Islet of Langerhans (tissue), 1 donor: ENCODE measurements at regions not wholly inside any gene's neighbourhood (a gene's known extent, or its start where the extent isn't known, plus 50 kb on each side); places are given as distances from the start of the nearest gene placed in this dataset.
A peak's percentile ranks its signal among the peaks of the same experiment; 100 is the strongest.

Source experiments
- FAIRE-seq: peaks from one replicate; lab custom pipeline; 2011; peaks lifted over from hg19 to GRCh38; lab: Jason Lieb, UNC

DNA sequence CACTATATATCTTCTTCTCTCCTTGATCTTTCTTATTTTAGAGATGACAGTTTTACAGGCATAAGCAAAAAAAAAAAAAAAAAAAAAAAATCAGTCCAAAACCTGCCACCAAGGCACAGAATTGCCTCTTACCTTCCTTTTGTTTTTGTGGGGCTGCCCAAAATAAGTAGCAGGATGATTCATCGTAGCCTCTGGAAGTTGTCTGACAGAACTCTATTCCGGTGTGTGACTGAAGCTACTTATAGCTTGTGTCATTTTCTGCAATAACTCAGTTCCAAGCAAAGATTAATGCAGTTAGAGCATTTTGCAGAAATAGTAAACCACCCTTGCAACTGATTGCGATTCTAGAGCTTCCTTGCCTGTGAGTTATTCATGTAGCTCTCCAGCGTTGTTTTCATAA is 186.8 kb downstream of the KIF2B start:
- FAIRE-seq: no peak

GRCh38 chr17:54013072-54013471 is 190.3 kb downstream of the KIF2B start:
- no peak for FAIRE-seq

DNA sequence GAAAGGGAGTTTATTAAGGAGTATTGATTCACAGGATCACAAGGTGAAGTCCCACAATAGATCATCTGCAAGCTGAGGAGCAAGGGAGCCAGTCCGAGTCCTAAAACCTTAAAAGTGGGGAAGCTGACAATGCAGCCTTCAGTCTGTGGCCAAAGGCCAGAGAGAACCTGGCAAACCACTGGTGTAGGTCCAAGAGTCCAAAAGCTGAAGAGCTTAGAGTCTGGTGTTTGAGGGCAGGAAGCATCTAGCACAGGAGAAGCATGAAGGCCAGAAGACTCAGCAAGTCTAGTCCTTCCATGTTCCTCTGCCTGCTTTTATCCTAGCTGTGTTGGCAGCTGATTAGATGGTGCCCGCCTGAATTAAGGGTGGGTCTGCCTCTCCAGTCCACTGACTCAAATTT is 193.0 kb downstream of the KIF2B start:
- no peak for FAIRE-seq

DNA sequence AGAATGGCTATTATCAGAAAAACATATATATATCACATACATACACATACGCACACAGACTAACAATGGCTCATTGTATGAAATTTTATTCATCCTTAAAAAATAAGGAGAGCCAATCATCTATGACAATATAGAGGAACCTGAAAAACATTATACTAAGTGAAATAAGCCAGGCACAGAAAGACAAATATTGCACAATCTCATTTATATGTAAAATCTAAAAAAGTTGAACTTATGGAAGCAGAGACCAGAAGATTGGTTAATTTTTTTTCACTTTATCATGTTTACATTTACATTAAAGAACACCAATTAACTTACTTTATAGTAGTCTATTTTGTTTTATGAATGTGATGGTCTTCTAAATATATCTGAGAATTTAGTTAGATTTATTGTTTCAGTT is 198.7 kb downstream of the KIF2B start:
- no peak for FAIRE-seq

DNA sequence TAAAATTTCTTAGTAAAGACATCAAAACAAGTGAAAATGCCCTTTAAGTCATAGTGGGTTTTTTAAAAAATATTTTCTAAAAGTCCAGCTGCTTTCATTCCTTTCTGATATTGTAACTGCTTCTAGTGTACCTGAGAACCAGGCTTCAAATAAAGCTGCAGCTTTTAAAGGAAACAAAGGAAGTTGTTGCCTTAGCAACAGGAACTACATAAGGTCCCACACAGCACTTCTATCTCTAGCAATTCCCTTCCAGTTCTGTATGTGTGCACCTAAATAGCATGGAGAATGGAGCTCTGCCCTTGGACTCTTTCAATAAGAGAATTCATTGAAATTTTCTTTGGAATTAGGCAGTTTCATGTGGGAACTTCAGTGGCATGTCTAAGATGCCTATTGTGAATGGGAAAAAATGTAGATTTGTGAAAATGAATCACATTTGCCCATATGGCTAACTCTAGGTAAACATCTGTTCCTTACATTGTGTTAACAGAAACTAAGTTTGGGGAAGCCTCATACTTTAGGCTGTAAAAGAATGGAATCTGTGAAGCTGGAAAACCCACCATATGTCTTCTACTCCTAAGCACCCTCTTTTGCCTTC is 206.4 kb downstream of the KIF2B start:
- no peak for FAIRE-seq

DNA sequence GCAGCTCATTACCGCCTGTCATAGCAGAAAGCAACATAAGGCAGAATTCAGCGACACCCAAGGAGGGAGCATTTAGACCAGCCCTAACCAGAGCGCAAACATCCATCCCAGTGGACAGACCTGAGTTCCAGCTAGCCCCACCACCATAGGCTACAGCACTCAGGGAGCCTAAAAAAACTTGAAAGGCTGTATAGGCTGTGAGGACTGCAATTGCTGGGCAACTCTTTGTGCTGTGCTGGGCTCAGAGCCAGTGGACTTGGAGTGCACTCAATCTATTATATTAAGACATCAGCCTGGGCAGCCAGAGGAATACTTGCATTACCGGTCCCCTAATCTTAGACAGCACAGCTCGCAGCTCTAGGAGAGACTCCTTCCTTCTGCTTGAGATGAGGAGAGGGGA is 207.3 kb downstream of the KIF2B start:
- FAIRE-seq: no peak

DNA sequence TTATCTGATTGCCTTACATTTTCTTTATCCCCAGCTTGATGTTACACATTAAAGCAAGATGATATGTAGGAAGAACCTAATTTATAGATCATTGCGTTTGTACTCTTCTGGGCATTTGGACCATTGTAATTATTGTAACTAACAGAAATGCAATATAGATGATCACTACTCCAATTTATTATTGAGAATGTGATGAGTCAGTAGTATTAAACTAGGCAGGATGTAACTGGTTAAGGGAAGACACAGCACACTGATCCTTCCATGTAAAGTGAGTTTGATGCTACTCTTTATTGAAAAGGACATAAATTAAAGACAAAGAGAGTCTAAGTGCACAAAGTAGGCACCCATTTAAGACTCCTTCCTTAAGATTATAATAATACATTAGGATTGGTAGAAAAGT is 223.8 kb downstream of the KIF2B start:
- FAIRE-seq: no peak

- FAIRE-seq: no peak
These were observed 240.9 kb downstream of the KIF2B start for GRCh38 chr17:54063639-54064038.

GRCh38 chr17:54085020-54085419 is 262.3 kb downstream of the KIF2B start:
- no peak for FAIRE-seq

GRCh38 chr17:54085934-54086333 is 263.2 kb downstream of the KIF2B start:
- no peak for FAIRE-seq

- no peak for FAIRE-seq
These were observed 273.5 kb downstream of the KIF2B start for GRCh38 chr17:54096216-54096615.

GRCh38 chr17:54099221-54099620 is 276.5 kb downstream of the KIF2B start:
- FAIRE-seq: no peak

- no peak for FAIRE-seq
These were observed 279.5 kb downstream of the KIF2B start for GRCh38 chr17:54102246-54102645.

GRCh38 chr17:54111576-54111975 is 288.8 kb downstream of the KIF2B start:
- no peak for FAIRE-seq

- FAIRE-seq: no peak
These were observed 294.7 kb downstream of the KIF2B start for GRCh38 chr17:54117452-54117851.

GRCh38 chr17:54124456-54124855 is 301.7 kb downstream of the KIF2B start:
- FAIRE-seq: no peak

- FAIRE-seq: no peak
These were observed 330.7 kb downstream of the KIF2B start for GRCh38 chr17:54153423-54153822.

DNA sequence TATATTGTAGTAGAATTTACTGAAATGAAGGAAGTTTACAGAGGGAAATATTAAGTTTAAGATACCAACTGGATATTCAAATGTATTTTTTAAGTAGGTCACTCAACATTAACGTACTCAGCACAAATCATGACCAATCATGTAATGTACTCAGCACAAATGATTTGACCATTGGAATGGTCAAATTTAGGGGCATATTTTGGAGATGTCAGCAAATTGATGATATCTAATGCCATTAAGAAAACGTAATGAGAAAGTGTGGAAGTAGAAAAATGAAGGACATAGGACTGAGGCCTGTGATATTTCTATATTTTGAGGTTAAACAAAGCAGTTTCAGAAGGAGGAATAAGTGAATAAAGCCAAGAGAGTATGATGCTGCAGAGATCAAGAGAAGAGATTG is 334.8 kb downstream of the KIF2B start:
- no peak for FAIRE-seq

DNA sequence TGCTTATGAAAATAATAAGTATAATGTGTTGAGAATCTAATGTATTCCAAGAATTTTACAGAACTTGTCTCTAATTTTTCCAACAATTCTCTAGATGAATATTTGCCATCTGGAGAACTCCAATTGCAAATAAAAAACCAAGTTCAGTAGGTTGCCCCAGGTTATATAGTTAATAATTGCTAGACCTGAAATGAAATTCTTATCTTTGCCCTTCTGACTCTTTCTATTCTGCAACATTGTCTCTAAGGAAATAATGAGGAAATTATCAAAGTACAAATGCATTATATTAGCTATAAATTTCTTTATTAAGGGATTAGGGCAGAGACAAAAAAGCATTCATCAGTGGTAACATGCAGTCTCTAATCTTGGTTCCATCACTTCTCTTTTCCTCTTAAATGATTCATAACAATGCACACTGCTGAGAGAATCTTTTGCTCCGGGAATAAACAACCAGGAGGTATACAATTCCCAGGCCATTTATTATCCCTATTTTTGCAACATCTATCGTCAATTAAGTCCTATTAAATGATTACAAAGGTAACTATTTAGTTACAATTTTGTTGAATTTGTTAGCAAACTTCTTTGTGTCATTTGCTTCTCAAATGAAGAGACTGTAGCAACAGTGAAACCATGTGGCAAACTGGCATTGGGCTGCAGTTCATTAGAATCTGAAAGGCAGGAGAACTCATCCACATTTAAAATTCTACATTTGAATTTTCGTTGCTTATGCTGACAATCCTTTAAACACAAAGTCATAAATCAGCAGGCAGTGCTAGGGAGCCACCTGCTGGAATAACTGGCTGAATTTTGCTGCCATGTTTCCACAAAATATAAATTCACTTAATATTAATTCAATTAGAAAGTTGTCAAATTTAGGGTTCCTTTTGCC is 349.6 kb downstream of the KIF2B start:
- peak; percentile 93 for FAIRE-seq

DNA sequence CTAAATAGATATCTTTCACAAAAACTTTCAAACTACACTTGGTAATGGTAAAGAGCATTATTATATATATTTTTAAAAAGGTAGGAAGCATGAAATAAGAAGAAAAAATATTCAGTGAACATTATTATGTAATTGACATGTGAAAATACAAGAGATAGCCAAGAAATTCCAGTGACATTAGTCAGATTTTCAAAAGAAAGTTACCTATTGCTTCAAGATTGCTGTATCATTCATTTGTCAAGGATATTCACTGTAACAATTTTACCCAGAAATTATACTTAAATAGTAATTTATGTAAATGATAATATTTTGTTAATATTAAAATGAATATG is 350.2 kb downstream of the KIF2B start:
- FAIRE-seq: no peak

- no peak for FAIRE-seq
These were observed 355.0 kb downstream of the KIF2B start for GRCh38 chr17:54177606-54178308.

GRCh38 chr17:54180950-54181349 is 358.2 kb downstream of the KIF2B start:
- no peak for FAIRE-seq

DNA sequence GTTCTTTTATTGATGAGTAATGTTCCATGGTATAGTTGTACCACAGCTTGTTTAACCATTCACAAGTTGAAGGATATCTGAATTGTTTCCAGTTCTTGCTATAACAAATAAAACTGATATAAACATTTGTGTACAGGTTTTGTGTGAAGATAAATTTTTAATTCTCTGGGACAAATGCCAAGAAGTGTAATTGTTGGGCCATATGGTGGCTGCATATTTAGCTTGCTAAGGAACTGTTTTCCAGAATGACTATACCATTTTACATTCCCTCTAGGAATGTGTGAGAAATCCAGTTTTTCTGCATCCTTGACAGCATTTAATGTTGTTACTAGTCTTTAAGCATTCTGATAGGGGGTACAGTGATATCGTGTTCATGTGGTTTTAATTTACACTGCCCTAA is 368.5 kb downstream of the KIF2B start:
- FAIRE-seq: no peak

- FAIRE-seq: no peak
These were observed 371.5 kb downstream of the KIF2B start for GRCh38 chr17:54194268-54194667.
